Activated CD8-positive, alpha-beta T cell treated with anti-CD3 and anti-CD28 coated beads for 36 hours (primary cell): ENCODE measurements at regions not wholly inside any gene's neighbourhood (a gene's known extent, or its start where the extent isn't known, plus 50 kb on each side); places are given as distances from the start of the nearest gene placed in this dataset.

Source experiments
- ATAC-seq: fragments of 200-7000 bp; cut with Tn5 transposase; one replicate; pipeline ENCODE4 v1.10.0; 2021; ENCODE audit warnings: mild to moderate bottlenecking, moderate library complexity
- CTCF ChIA-PET: fragments of 350-600 bp; sonication (Branson Sonifier 250); formaldehyde crosslinking; loops from one replicate; lab custom pipeline; 2021; ENCODE audit warnings: antibody characterized with exemption; lab: Charles Lee
- POLR2A ChIA-PET: fragments of 350-600 bp; sonication (Branson Sonifier 250); formaldehyde crosslinking; loops from one replicate; lab custom pipeline; 2021; ENCODE audit warnings: antibody characterized with exemption; lab: Charles Lee
- DNase-seq: peaks from one replicate; pipeline ENCODE4 v3.0.0-alpha.2; 2020
- H3K27ac Mint-ChIP-seq: one replicate; pipeline ENCODE4 v1.8.0; 2021; ENCODE audit warnings: mild to moderate bottlenecking, mixed read lengths
- H3K27me3 Mint-ChIP-seq: one replicate; pipeline ENCODE4 v1.8.0; 2021; ENCODE audit warnings: mixed read lengths
- H3K36me3 Mint-ChIP-seq: one replicate; pipeline ENCODE4 v1.8.0; 2021; ENCODE audit warnings: low read depth, mixed read lengths
- H3K4me1 Mint-ChIP-seq: one replicate; pipeline ENCODE4 v1.8.0; 2021; ENCODE audit warnings: low read depth, mixed read lengths
- H3K4me3 Mint-ChIP-seq: one replicate; pipeline ENCODE4 v1.8.0; 2021; ENCODE audit warnings: mild to moderate bottlenecking, moderate library complexity, mixed read lengths
- H3K9me3 Mint-ChIP-seq: one replicate; pipeline ENCODE4 v1.8.0; 2021; ENCODE audit warnings: mixed read lengths
- intact Hi-C: fragments of 100-400 bp; cut with micrococcal nuclease; formaldehyde crosslinking; loops from one replicate; pipeline ENCODE4 v1.10.0; 2022
- TF ChIP-seq, protein P1 (sequence below): fragments of 200-600 bp; IDR thresholded peaks from one replicate; pipeline ENCODE4 v1.8.0; 2022; ENCODE audit warnings: antibody characterized with exemption, mild to moderate bottlenecking

DNA sequence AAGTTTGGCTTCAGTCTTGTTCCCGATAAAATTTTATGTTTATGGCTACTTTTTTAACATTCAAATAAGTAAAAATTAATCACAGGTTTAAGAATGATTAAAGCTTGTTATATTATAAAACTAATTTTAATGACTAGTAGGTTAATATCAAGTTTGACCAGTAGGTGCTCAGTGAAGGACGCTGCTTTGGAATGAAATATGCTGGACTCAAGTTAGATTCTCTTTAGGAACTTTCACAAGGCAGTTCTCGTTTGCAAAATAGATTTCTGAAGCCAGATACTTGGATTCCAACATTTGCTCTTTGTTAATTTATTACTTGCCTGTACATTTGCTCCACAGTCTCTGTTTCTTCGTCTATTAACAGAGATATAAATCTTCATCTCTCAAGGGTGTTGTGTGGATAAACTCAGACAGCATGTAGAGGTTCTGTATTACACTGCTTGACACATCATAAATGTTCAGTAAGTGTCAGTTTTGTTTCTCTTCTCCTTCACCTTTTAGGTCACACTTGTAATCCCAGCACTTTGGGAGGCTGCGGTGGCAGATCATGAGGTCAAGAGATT lies 432.8 kb upstream of the CHRM3 start:
- H3K9me3 Mint-ChIP-seq: peaks cover 7% of the 10 kb centered on the region
- no peaks in the 10 kb centered on the region for H3K4me1 Mint-ChIP-seq
- no peak overlapping the region for H3K27ac Mint-ChIP-seq
- intact Hi-C loops: no loop called here
- DNase-seq (no peak), ATAC-seq (no peak)
- POLR2A ChIA-PET: no interaction called here
- TF ChIP-seq, protein P1, sequence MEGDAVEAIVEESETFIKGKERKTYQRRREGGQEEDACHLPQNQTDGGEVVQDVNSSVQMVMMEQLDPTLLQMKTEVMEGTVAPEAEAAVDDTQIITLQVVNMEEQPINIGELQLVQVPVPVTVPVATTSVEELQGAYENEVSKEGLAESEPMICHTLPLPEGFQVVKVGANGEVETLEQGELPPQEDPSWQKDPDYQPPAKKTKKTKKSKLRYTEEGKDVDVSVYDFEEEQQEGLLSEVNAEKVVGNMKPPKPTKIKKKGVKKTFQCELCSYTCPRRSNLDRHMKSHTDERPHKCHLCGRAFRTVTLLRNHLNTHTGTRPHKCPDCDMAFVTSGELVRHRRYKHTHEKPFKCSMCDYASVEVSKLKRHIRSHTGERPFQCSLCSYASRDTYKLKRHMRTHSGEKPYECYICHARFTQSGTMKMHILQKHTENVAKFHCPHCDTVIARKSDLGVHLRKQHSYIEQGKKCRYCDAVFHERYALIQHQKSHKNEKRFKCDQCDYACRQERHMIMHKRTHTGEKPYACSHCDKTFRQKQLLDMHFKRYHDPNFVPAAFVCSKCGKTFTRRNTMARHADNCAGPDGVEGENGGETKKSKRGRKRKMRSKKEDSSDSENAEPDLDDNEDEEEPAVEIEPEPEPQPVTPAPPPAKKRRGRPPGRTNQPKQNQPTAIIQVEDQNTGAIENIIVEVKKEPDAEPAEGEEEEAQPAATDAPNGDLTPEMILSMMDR: no peak
- CTCF ChIA-PET: interaction anchor here (0.6 kb wide), 1 partner anchor 764 kb away, joined by 3 read pairs; no protein-coding TSS in a partner anchor
- no peaks in the 10 kb centered on the region for H3K27me3 Mint-ChIP-seq
- no peaks in the 10 kb centered on the region for H3K36me3 Mint-ChIP-seq
- H3K4me3 Mint-ChIP-seq: no peak overlapping the region

DNA sequence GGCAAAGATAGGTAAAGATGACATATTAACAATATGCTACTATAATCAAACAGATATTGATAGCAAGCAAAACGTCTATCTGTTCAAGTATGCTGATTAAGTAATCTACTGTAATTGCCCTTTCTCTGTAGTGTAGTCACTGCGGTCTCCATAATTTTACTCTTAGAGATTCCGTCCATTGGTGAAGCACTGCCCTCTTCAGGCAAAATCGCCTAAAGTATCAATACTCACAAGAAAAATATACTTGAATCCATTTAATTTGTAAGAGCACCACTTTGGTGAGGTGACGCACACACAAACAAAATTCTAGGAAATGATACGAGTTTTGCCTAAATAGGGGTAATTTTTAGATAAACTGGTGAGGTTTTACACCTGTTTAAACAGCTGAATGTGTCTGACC lies 434.6 kb upstream of the CHRM3 start:
- Mint-ChIP-seq H3K27me3 (no peaks in the 10 kb centered on the region), H3K9me3 (peaks cover 3% of the 10 kb centered on the region), H3K4me3 (no peak overlapping the region), H3K36me3 (no peaks in the 10 kb centered on the region), H3K4me1 (no peaks in the 10 kb centered on the region), H3K27ac (no peak overlapping the region)
- DNase-seq (peak; percentile 7), ATAC-seq (no peak)
- ChIA-PET POLR2A (no interaction called here), CTCF (interaction anchor here (1.2 kb wide), 1 partner anchor 10 kb away, joined by 3 read pairs; no protein-coding TSS in a partner anchor)
- TF ChIP-seq, protein P1: no peak
- intact Hi-C loops: no loop called here

DNA sequence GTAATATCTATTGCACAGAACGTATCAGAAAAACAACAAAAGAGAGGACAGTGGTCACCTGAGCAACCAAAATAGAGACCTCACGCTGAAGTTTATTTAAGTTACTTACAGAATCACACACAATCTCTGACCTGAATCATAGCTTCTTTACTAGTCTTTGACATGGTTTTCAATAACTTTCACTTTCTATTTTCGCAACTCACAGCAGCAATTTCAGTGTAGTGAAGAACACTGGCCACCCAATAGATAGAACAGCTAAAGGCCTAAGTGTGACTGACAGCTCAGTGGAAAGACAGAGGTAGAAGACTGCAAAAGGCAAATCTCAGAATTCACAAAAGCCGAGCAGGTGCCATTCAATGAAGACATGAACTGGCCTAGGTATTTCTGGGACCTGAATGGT lies 435.6 kb upstream of the CHRM3 start:
- CTCF ChIA-PET: no interaction called here
- H3K27me3 Mint-ChIP-seq: no peaks in the 10 kb centered on the region
- POLR2A ChIA-PET: no interaction called here
- no peak overlapping the region for H3K4me3 Mint-ChIP-seq
- ATAC-seq (no peak), DNase-seq (no peak)
- H3K36me3 Mint-ChIP-seq: no peaks in the 10 kb centered on the region
- no peak overlapping the region for H3K27ac Mint-ChIP-seq
- intact Hi-C loops: no loop called here
- TF ChIP-seq, protein P1: no peak
- H3K9me3 Mint-ChIP-seq: peaks cover 3% of the 10 kb centered on the region
- H3K4me1 Mint-ChIP-seq: no peaks in the 10 kb centered on the region

DNA sequence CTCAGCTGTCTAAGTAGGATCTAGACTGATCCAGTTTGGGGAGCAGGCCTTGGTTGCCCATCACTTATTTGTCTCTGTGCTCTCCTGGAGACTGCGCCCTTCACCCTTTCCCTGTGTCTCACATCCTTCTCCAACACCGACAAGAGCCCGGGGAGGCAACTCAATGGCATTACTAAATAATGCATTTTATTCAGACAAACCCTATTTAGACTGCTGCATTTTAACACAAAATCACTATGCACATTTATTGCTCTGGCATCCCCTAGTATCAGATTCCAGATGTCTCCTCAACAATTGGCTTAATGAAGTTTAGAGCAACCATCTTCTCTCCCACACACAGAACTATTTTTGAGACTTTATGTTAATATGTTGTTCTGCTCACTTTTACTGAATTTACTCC lies 436.4 kb upstream of the CHRM3 start:
- intact Hi-C loops: no loop called here
- CTCF ChIA-PET: no interaction called here
- H3K27ac Mint-ChIP-seq: no peak overlapping the region
- H3K36me3 Mint-ChIP-seq: no peaks in the 10 kb centered on the region
- POLR2A ChIA-PET: no interaction called here
- no peaks in the 10 kb centered on the region for H3K27me3 Mint-ChIP-seq
- TF ChIP-seq, protein P1: no peak
- ATAC-seq: no peak
- no peak for DNase-seq
- H3K9me3 Mint-ChIP-seq: peaks cover 3% of the 10 kb centered on the region
- no peaks in the 10 kb centered on the region for H3K4me1 Mint-ChIP-seq
- no peak overlapping the region for H3K4me3 Mint-ChIP-seq

DNA sequence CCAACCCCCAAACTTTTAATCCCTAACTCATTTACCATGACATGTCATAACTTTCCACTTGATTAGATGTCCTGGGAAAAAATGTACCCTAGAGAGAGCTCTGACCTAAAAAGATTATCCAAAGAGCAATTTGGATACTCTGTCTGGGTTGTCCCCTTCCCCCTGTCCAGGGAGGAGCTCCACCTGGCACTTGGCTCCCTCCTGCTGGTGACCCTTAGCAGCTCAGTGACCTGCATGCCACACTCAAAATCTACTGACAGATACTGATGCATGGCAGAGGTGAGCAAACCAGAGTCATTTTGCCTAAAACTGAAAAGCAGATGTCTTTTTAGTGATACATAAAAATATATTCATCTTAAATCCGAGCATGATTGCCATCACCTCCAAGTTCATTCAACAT lies 442.3 kb upstream of the CHRM3 start:
- TF ChIP-seq, protein P1: no peak
- H3K27me3 Mint-ChIP-seq: no peaks in the 10 kb centered on the region
- DNase-seq (no peak), ATAC-seq (no peak)
- ChIA-PET CTCF (no interaction called here), POLR2A (no interaction called here)
- no peak overlapping the region for H3K4me3 Mint-ChIP-seq
- peaks cover 5% of the 10 kb centered on the region for H3K9me3 Mint-ChIP-seq
- H3K36me3 Mint-ChIP-seq: no peaks in the 10 kb centered on the region
- no peak overlapping the region for H3K27ac Mint-ChIP-seq
- no peaks in the 10 kb centered on the region for H3K4me1 Mint-ChIP-seq
- intact Hi-C loops: no loop called here
